NT2/D1 (cell line): ENCODE measurements at regions not wholly inside any gene's neighbourhood (a gene's known extent, or its start where the extent isn't known, plus 50 kb on each side); places are given as distances from the start of the nearest gene placed in this dataset.

Source experiments
- DNase-seq: peaks from one replicate; pipeline ENCODE4 v3.0.0-alpha.2; 2011; ENCODE audit warnings: low read depth, low spot score
- H3K27me3 ChIP-seq: 2 replicates; pipeline ENCODE4 v1.6.0; 2011; ENCODE audit warnings: mild to moderate bottlenecking; ENCODE audit not compliant: insufficient read length, insufficient read depth
- H3K36me3 ChIP-seq: 2 replicates; pipeline ENCODE4 v1.6.1; 2011; ENCODE audit warnings: mild to moderate bottlenecking, low read length, mixed read lengths; ENCODE audit not compliant: insufficient read depth, insufficient read length
- H3K4me1 ChIP-seq: 2 replicates; pipeline ENCODE4 v1.5.1; 2011; ENCODE audit not compliant: insufficient read depth, insufficient read length
- H3K4me3 ChIP-seq: 2 replicates; pipeline ENCODE4 v1.5.1; 2011; ENCODE audit warnings: low read depth; ENCODE audit not compliant: insufficient read length
- H3K9ac ChIP-seq: 2 replicates; pipeline ENCODE4 v1.6.0; 2011; ENCODE audit warnings: low read depth; ENCODE audit not compliant: insufficient read length
- H3K9me3 ChIP-seq: 2 replicates; pipeline ENCODE4 v1.5.1; 2011; ENCODE audit warnings: mild to moderate bottlenecking, low read length; ENCODE audit not compliant: insufficient read depth
- SUZ12 ChIP-seq: IDR thresholded peaks from 2 replicates; pipeline ENCODE4 v1.6.1; 2011; ENCODE audit not compliant: insufficient read length, insufficient read depth; ENCODE audit errors: extremely low read depth
- YY1 ChIP-seq: IDR thresholded peaks from 2 replicates; pipeline ENCODE4 v1.6.1; 2011; ENCODE audit not compliant: insufficient read length, insufficient read depth
- ZNF274 ChIP-seq: IDR thresholded peaks from 2 replicates; pipeline ENCODE4 v1.6.1; 2011; ENCODE audit warnings: mild to moderate bottlenecking, low read depth, low read length

- H3K9ac ChIP-seq: no peak overlapping the region
- H3K27me3 ChIP-seq: no peaks in the 10 kb centered on the region
- no peak overlapping the region for H3K4me3 ChIP-seq
- H3K36me3 ChIP-seq: no peaks in the 10 kb centered on the region
- H3K9me3 ChIP-seq: no peaks in the 10 kb centered on the region
- DNase-seq: no peak
- H3K4me1 ChIP-seq: no peaks in the 10 kb centered on the region
- TF ChIP-seq YY1 (no peak), SUZ12 (no peak), ZNF274 (no peak)
Observed at GRCh38 chr15:81473946-81474345, 99.9 kb upstream of the TMC3 start.

- Histone ChIP-seq H3K9ac (no peak overlapping the region), H3K9me3 (no peaks in the 10 kb centered on the region), H3K4me3 (no peak overlapping the region), H3K36me3 (no peaks in the 10 kb centered on the region), H3K27me3 (no peaks in the 10 kb centered on the region), H3K4me1 (no peaks in the 10 kb centered on the region)
- DNase-seq: no peak
- TF ChIP-seq SUZ12 (no peak), ZNF274 (no peak), YY1 (no peak)
Observed at GRCh38 chr15:81473177-81473576, 99.2 kb upstream of the TMC3 start.

GRCh38 chr15:81471151-81471550, 97.1 kb upstream of the TMC3 start:
- Histone ChIP-seq H3K4me3 (no peak overlapping the region), H3K4me1 (no peaks in the 10 kb centered on the region), H3K36me3 (no peaks in the 10 kb centered on the region), H3K9ac (no peak overlapping the region), H3K27me3 (no peaks in the 10 kb centered on the region), H3K9me3 (no peaks in the 10 kb centered on the region)
- TF ChIP-seq ZNF274 (no peak), SUZ12 (no peak), YY1 (no peak)
- DNase-seq: no peak

GRCh38 chr15:81469154-81469553, 95.1 kb upstream of the TMC3 start:
- no peak overlapping the region for H3K4me3 ChIP-seq
- H3K9ac ChIP-seq: no peak overlapping the region
- no peak for TF ChIP-seq YY1
- no peak for TF ChIP-seq ZNF274
- no peak for TF ChIP-seq SUZ12
- no peaks in the 10 kb centered on the region for H3K27me3 ChIP-seq
- H3K36me3 ChIP-seq: no peaks in the 10 kb centered on the region
- no peak for DNase-seq
- H3K4me1 ChIP-seq: no peaks in the 10 kb centered on the region
- H3K9me3 ChIP-seq: peaks cover 7% of the 10 kb centered on the region; the same call in 1 of the 2 replicates

GRCh38 chr15:81466741-81467140, 92.7 kb upstream of the TMC3 start:
- H3K36me3 ChIP-seq: no peaks in the 10 kb centered on the region
- DNase-seq: no peak
- H3K9ac ChIP-seq: no peak overlapping the region
- H3K9me3 ChIP-seq: peaks cover 11% of the 10 kb centered on the region; the same call in 1 of the 2 replicates
- H3K4me3 ChIP-seq: no peak overlapping the region
- H3K27me3 ChIP-seq: no peaks in the 10 kb centered on the region
- TF ChIP-seq YY1 (no peak), ZNF274 (no peak), SUZ12 (no peak)
- H3K4me1 ChIP-seq: no peaks in the 10 kb centered on the region

- no peaks in the 10 kb centered on the region for H3K36me3 ChIP-seq
- H3K9me3 ChIP-seq: peaks cover 7% of the 10 kb centered on the region
- TF ChIP-seq YY1: no peak
- TF ChIP-seq ZNF274: no peak
- no peak for TF ChIP-seq SUZ12
- H3K4me3 ChIP-seq: no peak overlapping the region
- H3K27me3 ChIP-seq: no peaks in the 10 kb centered on the region
- no peak for DNase-seq
- H3K9ac ChIP-seq: no peak overlapping the region
- H3K4me1 ChIP-seq: no peaks in the 10 kb centered on the region
Observed at GRCh38 chr15:81454024-81454423, 80.0 kb upstream of the TMC3 start.

- H3K27me3 ChIP-seq: no peaks in the 10 kb centered on the region
- no peak overlapping the region for H3K4me3 ChIP-seq
- peaks cover 12% of the 10 kb centered on the region for H3K9me3 ChIP-seq
- no peaks in the 10 kb centered on the region for H3K4me1 ChIP-seq
- no peaks in the 10 kb centered on the region for H3K36me3 ChIP-seq
- no peak for DNase-seq
- no peak for TF ChIP-seq SUZ12
- no peak for TF ChIP-seq ZNF274
- no peak for TF ChIP-seq YY1
- H3K9ac ChIP-seq: no peak overlapping the region
Observed at GRCh38 chr15:81450721-81451120, 76.7 kb upstream of the TMC3 start.
